ENCODE measurements at regions not wholly inside any gene's neighbourhood (a gene's known extent, or its start where the extent isn't known, plus 50 kb on each side); places are given as distances from the start of the nearest gene placed in this dataset.
A peak's percentile ranks its signal among the peaks of the same experiment; 100 is the strongest.

GRCh38 chr2:196468394-196468793 lies 171.1 kb upstream of the CCDC150 start:
- TF ChIP-seq CTCF (conservative IDR thresholded peaks at IDR 0.05) = peak; percentile 17
- peaks cover 3% of the 10 kb centered on the region for H3K4me1 Mint-ChIP-seq
- no peaks in the 10 kb centered on the region for H3K9me3 Mint-ChIP-seq
- DNase-seq (ENCODE audit: low read depth, low spot score) = no peak
- no peaks in the 10 kb centered on the region for H3K27me3 Mint-ChIP-seq (ENCODE audit: low read depth)
- H3K27ac Mint-ChIP-seq (ENCODE audit: unreplicated experiment) = no peak overlapping the region
- H3K4me3 Mint-ChIP-seq = no peak overlapping the region
- H3K36me3 Mint-ChIP-seq (ENCODE audit: low read depth) = no peaks in the 10 kb centered on the region

GRCh38 chr2:196473617-196474016 lies 165.9 kb upstream of the CCDC150 start:
- no peaks in the 10 kb centered on the region for H3K4me1 Mint-ChIP-seq
- TF ChIP-seq CTCF (conservative IDR thresholded peaks at IDR 0.05) = no peak
- no peaks in the 10 kb centered on the region for H3K36me3 Mint-ChIP-seq (ENCODE audit: low read depth)
- no peak for DNase-seq (ENCODE audit: low read depth, low spot score)
- H3K27me3 Mint-ChIP-seq (ENCODE audit: low read depth) = no peaks in the 10 kb centered on the region
- H3K9me3 Mint-ChIP-seq = no peaks in the 10 kb centered on the region
- H3K4me3 Mint-ChIP-seq = no peak overlapping the region
- H3K27ac Mint-ChIP-seq (ENCODE audit: unreplicated experiment) = no peak overlapping the region

GRCh38 chr2:196475611-196476010 lies 163.9 kb upstream of the CCDC150 start:
- H3K9me3 Mint-ChIP-seq = no peaks in the 10 kb centered on the region
- H3K4me3 Mint-ChIP-seq = no peak overlapping the region
- H3K4me1 Mint-ChIP-seq = no peaks in the 10 kb centered on the region
- no peak overlapping the region for H3K27ac Mint-ChIP-seq (ENCODE audit: unreplicated experiment)
- H3K27me3 Mint-ChIP-seq (ENCODE audit: low read depth) = no peaks in the 10 kb centered on the region
- DNase-seq (ENCODE audit: low read depth, low spot score) = no peak
- H3K36me3 Mint-ChIP-seq (ENCODE audit: low read depth) = no peaks in the 10 kb centered on the region
- TF ChIP-seq CTCF (conservative IDR thresholded peaks at IDR 0.05) = no peak

- Mint-ChIP-seq H3K27ac (ENCODE audit: unreplicated experiment) (no peak overlapping the region), H3K4me1 (no peaks in the 10 kb centered on the region), H3K4me3 (no peak overlapping the region), H3K9me3 (no peaks in the 10 kb centered on the region), H3K36me3 (ENCODE audit: low read depth) (no peaks in the 10 kb centered on the region), H3K27me3 (ENCODE audit: low read depth) (no peaks in the 10 kb centered on the region)
- TF ChIP-seq CTCF (conservative IDR thresholded peaks at IDR 0.05) = no peak
- DNase-seq (ENCODE audit: low read depth, low spot score) = no peak
Measured at GRCh38 chr2:196478588-196478987, 160.9 kb upstream of the CCDC150 start.

- DNase-seq (ENCODE audit: low read depth, low spot score) = no peak
- Mint-ChIP-seq H3K27ac (ENCODE audit: unreplicated experiment) (no peak overlapping the region), H3K27me3 (ENCODE audit: low read depth) (no peaks in the 10 kb centered on the region), H3K4me3 (no peak overlapping the region), H3K36me3 (ENCODE audit: low read depth) (no peaks in the 10 kb centered on the region), H3K9me3 (no peaks in the 10 kb centered on the region), H3K4me1 (no peaks in the 10 kb centered on the region)
- TF ChIP-seq CTCF (conservative IDR thresholded peaks at IDR 0.05) = no peak
Measured at GRCh38 chr2:196479350-196479749, 160.2 kb upstream of the CCDC150 start.
